Epithelial cell of esophagus (primary cell): ENCODE measurements at regions not wholly inside any gene's neighbourhood (a gene's known extent, or its start where the extent isn't known, plus 50 kb on each side); places are given as distances from the start of the nearest gene placed in this dataset.

ENCODE experiments used
- DNase-seq: peaks from one replicate; pipeline ENCODE4 v3.0.0; 2010; ENCODE audit warnings: low read depth
- H3K4me3 ChIP-seq: 2 replicates; pipeline ENCODE4 v1.5.1; 2011; ENCODE audit warnings: mild to moderate bottlenecking, low read length, control low read depth
- CTCF ChIP-seq: IDR thresholded peaks from 2 replicates; pipeline ENCODE4 v1.5.1; 2011; ENCODE audit warnings: low read depth, mild to moderate bottlenecking, low read length, control low read depth, inconsistent platforms; ENCODE audit not compliant: insufficient read depth; ENCODE audit errors: missing control alignments

- no peak for TF ChIP-seq CTCF
- H3K4me3 ChIP-seq: no peak overlapping the region
- DNase-seq: no peak
Observed at GRCh38 chr5:7214906-7215416, 181.0 kb upstream of the ADCY2 start.

DNA sequence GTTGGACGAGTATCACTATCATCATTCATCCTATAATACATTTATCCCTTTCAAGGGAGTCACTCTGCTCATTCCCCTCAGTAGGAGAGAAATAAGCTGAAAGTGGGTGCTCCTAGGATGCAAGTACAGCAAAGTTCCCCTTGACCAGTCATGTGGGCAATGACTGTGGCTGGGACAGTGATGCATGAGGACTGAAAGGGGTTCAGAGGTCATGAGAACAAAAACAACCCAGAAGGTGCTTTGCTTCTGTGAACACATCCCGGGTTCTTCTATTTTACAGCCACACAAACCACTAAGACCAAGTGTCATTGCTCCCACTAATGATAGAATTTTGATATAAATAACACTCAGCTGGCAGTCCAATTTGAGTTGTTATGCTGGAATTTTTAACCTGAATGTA, 177.8 kb upstream of the ADCY2 start:
- DNase-seq: no peak
- no peak for TF ChIP-seq CTCF
- H3K4me3 ChIP-seq: no peak overlapping the region

GRCh38 chr5:7220156-7220555, 175.8 kb upstream of the ADCY2 start:
- peak; percentile 40 for DNase-seq
- H3K4me3 ChIP-seq: no peak overlapping the region
- no peak for TF ChIP-seq CTCF

DNA sequence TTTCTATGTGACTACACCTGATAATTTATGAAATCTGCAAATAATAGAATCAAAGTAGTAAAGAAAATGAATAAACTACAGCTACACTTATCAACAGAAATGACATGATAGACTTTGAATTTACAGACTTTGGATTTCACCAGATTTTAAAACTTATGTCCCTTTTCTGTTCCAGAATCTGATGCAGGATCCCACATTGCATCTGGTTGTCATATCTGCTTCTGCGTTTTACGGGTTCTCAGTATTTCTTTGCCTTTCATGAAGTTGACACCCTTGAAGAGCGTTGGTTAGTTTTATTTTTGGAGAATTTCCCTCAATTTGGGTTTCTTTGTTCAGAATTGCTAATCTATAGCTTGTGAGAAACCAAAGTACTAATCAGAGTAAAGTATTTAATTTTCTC, 174.9 kb upstream of the ADCY2 start:
- DNase-seq: no peak
- TF ChIP-seq CTCF: no peak
- no peak overlapping the region for H3K4me3 ChIP-seq

- TF ChIP-seq CTCF: no peak
- no peak overlapping the region for H3K4me3 ChIP-seq
- no peak for DNase-seq
Observed at GRCh38 chr5:7225826-7226225, 170.1 kb upstream of the ADCY2 start.

- no peak for TF ChIP-seq CTCF
- no peak overlapping the region for H3K4me3 ChIP-seq
Observed at GRCh38 chr5:7242118-7242710, 153.7 kb upstream of the ADCY2 start.

GRCh38 chr5:7244208-7244607, 151.7 kb upstream of the ADCY2 start:
- no peak for TF ChIP-seq CTCF
- DNase-seq: no peak
- H3K4me3 ChIP-seq: no peak overlapping the region

More at GRCh38 chr5:7242118-7242710, 153.7 kb upstream of the ADCY2 start:
- no peak for DNase-seq
